DND-41 (cell line): ENCODE measurements at regions not wholly inside any gene's neighbourhood (a gene's known extent, or its start where the extent isn't known, plus 50 kb on each side); places are given as distances from the start of the nearest gene placed in this dataset.

Experiments used
- ATAC-seq: fragments of 200-7000 bp; cut with Tn5 transposase; 3 replicates; pipeline ENCODE4 v1.9.1; 2021; ENCODE audit warnings: low read depth; ENCODE audit not compliant: insufficient read depth
- DNase-seq: peaks from one replicate; pipeline ENCODE4 v3.0.0-alpha.2; 2020
- H2AFZ ChIP-seq: 2 replicates; pipeline ENCODE4 v1.6.0; 2012; ENCODE audit warnings: low read depth, low read length
- H3K27ac ChIP-seq: 2 replicates; pipeline ENCODE4 v1.5.1; 2012; ENCODE audit warnings: low read length, inconsistent platforms
- H3K27me3 ChIP-seq: fragments of 200-600 bp; sonication (generic); 2 replicates; pipeline ENCODE4 v1.6.0; 2012; ENCODE audit warnings: low read length, mild to moderate bottlenecking, inconsistent platforms; ENCODE audit not compliant: insufficient read depth, poor library complexity
- H3K36me3 ChIP-seq: 2 replicates; pipeline ENCODE4 v1.5.1; 2012; ENCODE audit warnings: low read length, inconsistent platforms; ENCODE audit not compliant: insufficient read depth
- H3K4me1 ChIP-seq: 2 replicates; pipeline ENCODE4 v1.5.1; 2012; ENCODE audit warnings: mild to moderate bottlenecking, low read length; ENCODE audit not compliant: insufficient read depth
- H3K4me2 ChIP-seq: 2 replicates; pipeline ENCODE4 v1.6.0; 2012; ENCODE audit warnings: mild to moderate bottlenecking, moderate library complexity, low read length, inconsistent platforms; ENCODE audit not compliant: insufficient read depth
- H3K4me3 ChIP-seq, 2 experiments: fragments of 200-600 bp in 1 of 2; shearing (Covaris generic) in 1 of 2; 2 replicates each; pipeline ENCODE4 v1.5.1; 2012 to 2016; ENCODE audit warnings: inconsistent platforms in 2 of 2, low read length in 2 of 2, mild to moderate bottlenecking in 2 of 2, low read depth in 1 of 2, moderate library complexity in 1 of 2
- H3K79me2 ChIP-seq: 2 replicates; pipeline ENCODE4 v1.6.0; 2012; ENCODE audit warnings: low read length, inconsistent platforms; ENCODE audit not compliant: insufficient read depth
- H3K9ac ChIP-seq: 2 replicates; pipeline ENCODE4 v1.6.0; 2012; ENCODE audit warnings: low read depth, mild to moderate bottlenecking, inconsistent platforms, low read length, moderate library complexity
- H3K9me3 ChIP-seq: 2 replicates; pipeline ENCODE4 v1.5.1; 2012; ENCODE audit warnings: low read length, moderate library complexity, mild to moderate bottlenecking, inconsistent platforms; ENCODE audit not compliant: insufficient read depth, severe bottlenecking
- H4K20me1 ChIP-seq: 2 replicates; pipeline ENCODE4 v1.6.0; 2012; ENCODE audit warnings: low read length; ENCODE audit not compliant: insufficient read depth
- EZH2 ChIP-seq: IDR thresholded peaks from 3 replicates; pipeline ENCODE4 v1.6.1; 2012; ENCODE audit warnings: borderline replicate concordance, low read depth, mild to moderate bottlenecking, moderate library complexity, low read length, inconsistent platforms; ENCODE audit not compliant: severe bottlenecking
- TF ChIP-seq, protein P1 (sequence below): IDR thresholded peaks from 2 replicates; pipeline ENCODE4 v1.5.1; 2012; ENCODE audit warnings: borderline replicate concordance, low read length, moderate library complexity, mild to moderate bottlenecking; ENCODE audit not compliant: poor library complexity, severe bottlenecking; ENCODE audit errors: extremely low read depth

- Histone ChIP-seq H3K27me3 (no peaks in the 10 kb centered on the region), H3K4me2 (no peak overlapping the region), H3K79me2 (no peaks in the 10 kb centered on the region), H3K4me3 (no peak overlapping the region), H3K4me1 (no peaks in the 10 kb centered on the region), H2AFZ (no peak overlapping the region), H4K20me1 (no peaks in the 10 kb centered on the region; the same call in 1 of the 2 replicates), H3K27ac (no peak overlapping the region), H3K9me3 (no peaks in the 10 kb centered on the region), H3K9ac (no peak overlapping the region), H3K36me3 (no peaks in the 10 kb centered on the region)
- TF ChIP-seq EZH2, result no peak
- TF ChIP-seq, protein P1, sequence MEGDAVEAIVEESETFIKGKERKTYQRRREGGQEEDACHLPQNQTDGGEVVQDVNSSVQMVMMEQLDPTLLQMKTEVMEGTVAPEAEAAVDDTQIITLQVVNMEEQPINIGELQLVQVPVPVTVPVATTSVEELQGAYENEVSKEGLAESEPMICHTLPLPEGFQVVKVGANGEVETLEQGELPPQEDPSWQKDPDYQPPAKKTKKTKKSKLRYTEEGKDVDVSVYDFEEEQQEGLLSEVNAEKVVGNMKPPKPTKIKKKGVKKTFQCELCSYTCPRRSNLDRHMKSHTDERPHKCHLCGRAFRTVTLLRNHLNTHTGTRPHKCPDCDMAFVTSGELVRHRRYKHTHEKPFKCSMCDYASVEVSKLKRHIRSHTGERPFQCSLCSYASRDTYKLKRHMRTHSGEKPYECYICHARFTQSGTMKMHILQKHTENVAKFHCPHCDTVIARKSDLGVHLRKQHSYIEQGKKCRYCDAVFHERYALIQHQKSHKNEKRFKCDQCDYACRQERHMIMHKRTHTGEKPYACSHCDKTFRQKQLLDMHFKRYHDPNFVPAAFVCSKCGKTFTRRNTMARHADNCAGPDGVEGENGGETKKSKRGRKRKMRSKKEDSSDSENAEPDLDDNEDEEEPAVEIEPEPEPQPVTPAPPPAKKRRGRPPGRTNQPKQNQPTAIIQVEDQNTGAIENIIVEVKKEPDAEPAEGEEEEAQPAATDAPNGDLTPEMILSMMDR, result no peak
- ATAC-seq (no peak), DNase-seq (no peak)
Observed at GRCh38 chr20:57094991-57095390, 171.4 kb downstream of the BMP7 start.

DNA sequence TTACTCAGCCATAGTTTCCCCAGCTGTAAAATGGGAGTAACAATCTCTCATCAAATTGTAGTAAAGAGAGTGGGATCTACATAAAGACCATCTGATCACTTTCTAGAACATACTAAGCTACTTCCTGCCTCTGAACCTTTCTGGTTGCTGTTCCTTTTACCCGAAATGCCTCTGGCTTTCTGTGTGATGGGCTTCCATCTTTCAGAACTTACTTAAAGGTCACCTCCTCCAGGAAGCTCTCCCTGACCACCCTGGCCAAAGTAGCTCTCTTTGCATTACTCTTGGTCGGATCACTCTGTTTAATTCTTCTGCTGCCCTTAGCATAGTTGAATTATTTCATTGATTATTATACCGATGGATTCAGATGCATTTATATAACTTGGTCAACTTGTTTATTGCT lies 171.0 kb downstream of the BMP7 start:
- TF ChIP-seq, protein P1, result no peak
- TF ChIP-seq EZH2, result no peak
- no peaks in the 10 kb centered on the region for H3K36me3 ChIP-seq
- H4K20me1 ChIP-seq, result no peaks in the 10 kb centered on the region; the same call in 1 of the 2 replicates
- H3K4me2 ChIP-seq, result no peak overlapping the region
- H3K27ac ChIP-seq, result no peak overlapping the region
- DNase-seq, result no peak
- H2AFZ ChIP-seq, result no peak overlapping the region
- no peak overlapping the region for H3K4me3 ChIP-seq
- no peaks in the 10 kb centered on the region for H3K79me2 ChIP-seq
- no peaks in the 10 kb centered on the region for H3K4me1 ChIP-seq
- H3K9me3 ChIP-seq, result no peaks in the 10 kb centered on the region
- no peak for ATAC-seq
- H3K27me3 ChIP-seq, result no peaks in the 10 kb centered on the region
- H3K9ac ChIP-seq, result no peak overlapping the region

DNA sequence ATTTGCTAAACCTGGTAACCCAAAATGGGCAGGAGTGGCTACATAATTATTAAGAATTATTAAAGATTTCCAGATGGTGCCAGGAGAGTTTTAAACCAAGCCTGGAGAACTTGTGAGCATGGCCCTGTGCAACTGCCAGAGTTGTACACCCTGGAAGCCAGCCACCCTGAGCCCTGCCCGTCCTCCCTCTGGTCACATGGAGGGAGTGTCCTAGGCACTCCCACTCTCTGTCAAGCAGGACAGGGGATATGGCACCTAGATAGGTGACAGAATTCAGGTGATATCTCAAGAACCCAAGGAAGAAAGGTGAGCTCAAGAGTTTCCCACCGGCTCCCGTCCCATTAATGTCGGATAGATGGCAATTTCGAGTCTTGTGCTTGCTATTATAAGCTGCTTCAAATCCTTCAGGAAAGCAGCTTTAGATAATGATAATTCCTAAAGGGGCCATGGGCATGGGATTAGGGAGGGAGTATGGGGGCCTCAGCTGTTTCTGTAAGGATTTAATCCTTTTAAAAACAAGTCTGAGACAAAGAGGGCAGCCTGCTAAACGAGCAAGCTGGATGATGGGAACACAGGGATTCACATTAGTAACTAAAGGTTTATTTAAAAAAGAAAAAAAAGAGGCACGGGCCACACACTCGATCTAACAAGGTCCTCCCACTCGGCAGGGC lies 169.1 kb downstream of the BMP7 start:
- no peaks in the 10 kb centered on the region for H3K4me1 ChIP-seq
- no peak overlapping the region for H3K4me2 ChIP-seq
- no peaks in the 10 kb centered on the region for H3K27me3 ChIP-seq
- no peaks in the 10 kb centered on the region; the same call in 1 of the 2 replicates for H4K20me1 ChIP-seq
- H3K36me3 ChIP-seq, result no peaks in the 10 kb centered on the region
- no peak for DNase-seq
- no peak overlapping the region for H3K9ac ChIP-seq
- no peak overlapping the region for H3K4me3 ChIP-seq
- no peak for ATAC-seq
- no peak for TF ChIP-seq EZH2
- TF ChIP-seq, protein P1, result no peak
- H3K9me3 ChIP-seq, result no peaks in the 10 kb centered on the region
- H3K27ac ChIP-seq, result no peak overlapping the region
- H2AFZ ChIP-seq, result no peak overlapping the region
- H3K79me2 ChIP-seq, result no peaks in the 10 kb centered on the region
